ENCODE measurements at regions not wholly inside any gene's neighbourhood (a gene's known extent, or its start where the extent isn't known, plus 50 kb on each side); places are given as distances from the start of the nearest gene placed in this dataset.

GRCh38 chr6:9485992-9486391 lies 928.9 kb downstream of the TFAP2A start:
- H3K36me3 Mint-ChIP-seq (ENCODE audit: low read depth, unreplicated experiment): no peaks in the 10 kb centered on the region
- Histone ChIP-seq H3K27me3 (ENCODE audit: insufficient read depth, low read length) (no peaks in the 10 kb centered on the region), H3K9ac (ENCODE audit: low read length) (no peak overlapping the region), H3K4me1 (ENCODE audit: insufficient read depth, low read length) (peaks cover 17% of the 10 kb centered on the region), H2AFZ (ENCODE audit: low read depth, low read length) (no peak overlapping the region), H3K27ac (ENCODE audit: low read depth, low read length) (no peak overlapping the region), H3K4me3 (ENCODE audit: insufficient read depth, low read depth, low read length) (no peak overlapping the region), H3K79me2 (ENCODE audit: insufficient read depth, low read length) (no peaks in the 10 kb centered on the region), H4K20me1 (ENCODE audit: insufficient read depth, low read length) (no peaks in the 10 kb centered on the region), H3K4me2 (ENCODE audit: low read length) (no peak overlapping the region), H3K36me3 (ENCODE audit: insufficient read depth, low read length) (no peaks in the 10 kb centered on the region), H3K9me3 (ENCODE audit: insufficient read depth, low read depth, low read length) (no peaks in the 10 kb centered on the region)
- H3K4me3 Mint-ChIP-seq (ENCODE audit: unreplicated experiment): no peak overlapping the region
- H3K9me3 Mint-ChIP-seq (ENCODE audit: unreplicated experiment): no peaks in the 10 kb centered on the region
- H3K27me3 Mint-ChIP-seq (ENCODE audit: low read depth, unreplicated experiment): no peaks in the 10 kb centered on the region
- DNase-seq (ENCODE audit: low read depth): no peak
- peaks cover 18% of the 10 kb centered on the region for H3K4me1 Mint-ChIP-seq (ENCODE audit: low read depth, unreplicated experiment)
- no peak overlapping the region for H3K27ac Mint-ChIP-seq (ENCODE audit: unreplicated experiment)
- TF ChIP-seq EZH2 (IDR thresholded peaks at IDR 0.05; ENCODE audit: insufficient read depth, low read length) (no peak), CTCF (IDR thresholded peaks at IDR 0.05; ENCODE audit: insufficient read depth, low read depth, low read length) (no peak)
- FAIRE-seq: peak; percentile 9

GRCh38 chr6:9484686-9485085 lies 930.2 kb downstream of the TFAP2A start:
- Mint-ChIP-seq H3K36me3 (ENCODE audit: low read depth, unreplicated experiment) (no peaks in the 10 kb centered on the region), H3K4me1 (ENCODE audit: low read depth, unreplicated experiment) (peaks cover 19% of the 10 kb centered on the region), H3K27ac (ENCODE audit: unreplicated experiment) (no peak overlapping the region), H3K4me3 (ENCODE audit: unreplicated experiment) (no peak overlapping the region), H3K9me3 (ENCODE audit: unreplicated experiment) (no peaks in the 10 kb centered on the region), H3K27me3 (ENCODE audit: low read depth, unreplicated experiment) (no peaks in the 10 kb centered on the region)
- no peak overlapping the region for H3K9ac ChIP-seq (ENCODE audit: low read length)
- no peaks in the 10 kb centered on the region for H3K9me3 ChIP-seq (ENCODE audit: insufficient read depth, low read depth, low read length)
- TF ChIP-seq EZH2 (IDR thresholded peaks at IDR 0.05; ENCODE audit: insufficient read depth, low read length): no peak
- TF ChIP-seq CTCF (IDR thresholded peaks at IDR 0.05; ENCODE audit: insufficient read depth, low read depth, low read length): no peak
- peaks cover 17% of the 10 kb centered on the region for H3K4me1 ChIP-seq (ENCODE audit: insufficient read depth, low read length)
- H3K79me2 ChIP-seq (ENCODE audit: insufficient read depth, low read length): no peaks in the 10 kb centered on the region
- no peak for FAIRE-seq
- no peaks in the 10 kb centered on the region for H3K36me3 ChIP-seq (ENCODE audit: insufficient read depth, low read length)
- H3K27me3 ChIP-seq (ENCODE audit: insufficient read depth, low read length): no peaks in the 10 kb centered on the region
- H3K27ac ChIP-seq (ENCODE audit: low read depth, low read length): no peak overlapping the region
- no peak overlapping the region for H3K4me2 ChIP-seq (ENCODE audit: low read length)
- no peak overlapping the region for H2AFZ ChIP-seq (ENCODE audit: low read depth, low read length)
- H3K4me3 ChIP-seq (ENCODE audit: insufficient read depth, low read depth, low read length): no peak overlapping the region
- no peak for DNase-seq (ENCODE audit: low read depth)
- no peaks in the 10 kb centered on the region for H4K20me1 ChIP-seq (ENCODE audit: insufficient read depth, low read length)

DNA sequence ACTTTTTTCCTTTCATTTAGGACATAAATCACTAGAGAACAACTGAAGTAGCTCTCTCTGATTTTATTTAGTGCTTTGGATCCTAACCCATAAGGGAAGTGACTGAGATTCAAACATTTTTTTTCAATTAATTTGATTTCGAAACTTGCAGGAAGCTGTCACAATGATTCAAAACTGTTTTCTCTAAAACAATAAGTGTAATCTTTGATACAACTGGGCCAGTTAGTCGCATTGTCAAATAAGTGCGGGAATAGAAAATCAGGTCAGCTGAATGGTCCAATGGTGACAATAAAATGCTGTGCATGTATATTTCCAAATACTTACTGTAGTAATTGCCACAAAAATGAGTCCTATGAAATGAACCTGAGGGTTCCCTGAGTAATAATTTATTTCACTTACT lies 930.8 kb downstream of the TFAP2A start:
- no peak for TF ChIP-seq CTCF (IDR thresholded peaks at IDR 0.05; ENCODE audit: insufficient read depth, low read depth, low read length)
- Histone ChIP-seq H2AFZ (ENCODE audit: low read depth, low read length) (no peak overlapping the region), H4K20me1 (ENCODE audit: insufficient read depth, low read length) (no peaks in the 10 kb centered on the region), H3K27me3 (ENCODE audit: insufficient read depth, low read length) (no peaks in the 10 kb centered on the region), H3K36me3 (ENCODE audit: insufficient read depth, low read length) (no peaks in the 10 kb centered on the region), H3K4me1 (ENCODE audit: insufficient read depth, low read length) (peaks cover 17% of the 10 kb centered on the region), H3K9me3 (ENCODE audit: insufficient read depth, low read depth, low read length) (no peaks in the 10 kb centered on the region), H3K4me3 (ENCODE audit: insufficient read depth, low read depth, low read length) (no peak overlapping the region), H3K79me2 (ENCODE audit: insufficient read depth, low read length) (no peaks in the 10 kb centered on the region), H3K4me2 (ENCODE audit: low read length) (no peak overlapping the region), H3K9ac (ENCODE audit: low read length) (no peak overlapping the region), H3K27ac (ENCODE audit: low read depth, low read length) (no peak overlapping the region)
- FAIRE-seq (no peak), DNase-seq (ENCODE audit: low read depth) (no peak)
- Mint-ChIP-seq H3K4me1 (ENCODE audit: low read depth, unreplicated experiment) (peaks cover 19% of the 10 kb centered on the region), H3K27me3 (ENCODE audit: low read depth, unreplicated experiment) (no peaks in the 10 kb centered on the region), H3K36me3 (ENCODE audit: low read depth, unreplicated experiment) (no peaks in the 10 kb centered on the region), H3K27ac (ENCODE audit: unreplicated experiment) (no peak overlapping the region), H3K9me3 (ENCODE audit: unreplicated experiment) (no peaks in the 10 kb centered on the region), H3K4me3 (ENCODE audit: unreplicated experiment) (no peak overlapping the region)
